Breast epithelium (tissue), 4 donors: ENCODE measurements at regions not wholly inside any gene's neighbourhood (a gene's known extent, or its start where the extent isn't known, plus 50 kb on each side); places are given as distances from the start of the nearest gene placed in this dataset.

Experiments
- DNase-seq, 2 donors: peaks; one replicate each; pipeline ENCODE4 v3.0.0-alpha.2; 2019; ENCODE audit warnings: low spot score in 2 of 2
- H3K27ac ChIP-seq, 2 donors: fragments of 200-600 bp; sonication (generic) in 1 of 2; one replicate each; pipeline ENCODE4 v1.5.1; 2016 to 2019; ENCODE audit warnings: mild to moderate bottlenecking in 1 of 2
- H3K27me3 ChIP-seq, 2 donors: fragments of 200-600 bp; sonication (generic) in 1 of 2; one replicate each; pipeline versions ENCODE4 v1.5.1 to v1.6.0; 2017 to 2019; ENCODE audit warnings: control low read depth in 1 of 2, mild to moderate bottlenecking in 1 of 2
- H3K36me3 ChIP-seq: fragments of 200-600 bp; one replicate; pipeline ENCODE4 v1.5.1; 2019
- H3K4me1 ChIP-seq, 2 donors: fragments of 200-600 bp; sonication (generic); one replicate each; pipeline ENCODE4 v1.5.1; 2016 to 2019; ENCODE audit warnings: control low read depth in 1 of 2
- H3K4me3 ChIP-seq, 3 donors: fragments of 200-600 bp; sonication (generic); 1 replicate in 2 of 3; 2 replicates in 1 of 3; pipeline ENCODE4 v1.5.1; 2016 to 2019; ENCODE audit warnings: mild to moderate bottlenecking in 3 of 3, moderate library complexity in 2 of 3
- H3K9me3 ChIP-seq, 2 donors: fragments of 200-600 bp; sonication (generic) in 1 of 2; one replicate each; pipeline ENCODE4 v1.5.1; 2016 to 2019; ENCODE audit warnings: control low read depth in 1 of 2
- POLR2A ChIP-seq: fragments of 450-650 bp; IDR thresholded peaks from one replicate; pipeline ENCODE4 v1.6.1; 2016; ENCODE audit warnings: antibody characterized with exemption, mild to moderate bottlenecking, moderate library complexity
- POLR2AphosphoS5 ChIP-seq, 3 donors: sonication (generic); formaldehyde crosslinking; IDR thresholded peaks; one replicate each; pipeline ENCODE4 v1.6.1; 2017; ENCODE audit warnings: antibody characterized with exemption in 3 of 3
- intact Hi-C: fragments of 100-400 bp; cut with DNase I; formaldehyde crosslinking; loops from one replicate; pipeline ENCODE4 v1.15.1; 2023; ENCODE audit warnings: low total_unique reads
- TF ChIP-seq, protein P1 (sequence below), 3 donors: fragments of 450-650 bp; IDR thresholded peaks; one replicate each; pipeline ENCODE4 v1.5.1; 2016 to 2017; ENCODE audit warnings: antibody characterized with exemption in 3 of 3, mild to moderate bottlenecking in 3 of 3, moderate library complexity in 3 of 3

DNA sequence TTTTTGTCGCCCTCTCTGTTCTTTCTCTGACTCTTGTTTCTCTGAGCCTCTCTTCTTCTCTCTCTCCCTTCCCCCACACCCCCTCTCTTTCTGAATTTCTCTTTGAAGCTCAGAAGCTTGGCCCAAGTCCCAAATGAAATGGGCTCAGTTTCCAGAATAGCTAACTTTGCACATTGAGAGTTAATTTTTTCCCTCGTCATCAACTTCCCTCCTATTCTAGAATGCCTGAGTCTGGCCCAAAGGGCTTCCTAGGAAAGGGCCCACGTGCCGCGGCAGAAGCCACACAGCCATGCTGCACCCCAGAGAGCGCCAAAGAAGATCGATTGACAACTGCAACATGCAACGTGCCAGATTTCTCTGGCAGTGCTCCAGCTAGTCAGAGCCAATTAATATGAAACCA, 588.8 kb upstream of the KLF4 start:
- Histone ChIP-seq H3K27ac (no peak overlapping the region), H3K36me3 (no peaks in the 10 kb centered on the region), H3K4me1 (no peaks in the 10 kb centered on the region), H3K27me3 (no peaks in the 10 kb centered on the region), H3K9me3 (no peaks in the 10 kb centered on the region), H3K4me3 (no peak overlapping the region)
- DNase-seq, result no peak
- intact Hi-C loops, result no loop called here
- TF ChIP-seq POLR2AphosphoS5 (IDR thresholded peaks at IDR 0.05), result no peak
- TF ChIP-seq POLR2A, result no peak
- TF ChIP-seq, protein P1, sequence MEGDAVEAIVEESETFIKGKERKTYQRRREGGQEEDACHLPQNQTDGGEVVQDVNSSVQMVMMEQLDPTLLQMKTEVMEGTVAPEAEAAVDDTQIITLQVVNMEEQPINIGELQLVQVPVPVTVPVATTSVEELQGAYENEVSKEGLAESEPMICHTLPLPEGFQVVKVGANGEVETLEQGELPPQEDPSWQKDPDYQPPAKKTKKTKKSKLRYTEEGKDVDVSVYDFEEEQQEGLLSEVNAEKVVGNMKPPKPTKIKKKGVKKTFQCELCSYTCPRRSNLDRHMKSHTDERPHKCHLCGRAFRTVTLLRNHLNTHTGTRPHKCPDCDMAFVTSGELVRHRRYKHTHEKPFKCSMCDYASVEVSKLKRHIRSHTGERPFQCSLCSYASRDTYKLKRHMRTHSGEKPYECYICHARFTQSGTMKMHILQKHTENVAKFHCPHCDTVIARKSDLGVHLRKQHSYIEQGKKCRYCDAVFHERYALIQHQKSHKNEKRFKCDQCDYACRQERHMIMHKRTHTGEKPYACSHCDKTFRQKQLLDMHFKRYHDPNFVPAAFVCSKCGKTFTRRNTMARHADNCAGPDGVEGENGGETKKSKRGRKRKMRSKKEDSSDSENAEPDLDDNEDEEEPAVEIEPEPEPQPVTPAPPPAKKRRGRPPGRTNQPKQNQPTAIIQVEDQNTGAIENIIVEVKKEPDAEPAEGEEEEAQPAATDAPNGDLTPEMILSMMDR (IDR thresholded peaks at IDR 0.05), result no peak

DNA sequence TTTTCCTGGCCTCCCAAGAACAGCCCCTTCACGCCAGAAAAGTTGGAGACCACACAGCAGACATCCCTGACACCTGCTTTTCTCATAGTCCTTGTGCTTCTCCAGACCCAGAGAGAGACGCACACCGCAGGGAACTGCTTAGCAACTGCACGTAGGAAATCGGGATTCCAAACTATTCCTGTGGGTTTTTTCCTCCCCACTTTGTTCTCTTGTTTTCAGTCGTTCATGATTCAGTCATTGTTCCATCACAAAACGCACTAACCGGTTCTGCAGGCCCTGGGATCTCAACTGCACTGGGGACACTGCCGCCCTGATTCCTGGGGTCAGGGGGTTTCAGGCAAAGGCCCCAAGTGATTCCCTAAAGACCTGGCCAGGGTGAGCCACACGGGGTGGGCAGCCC, 588.0 kb upstream of the KLF4 start:
- H3K27ac ChIP-seq, result no peak overlapping the region
- H3K36me3 ChIP-seq, result no peaks in the 10 kb centered on the region
- H3K27me3 ChIP-seq, result no peaks in the 10 kb centered on the region
- no peak for DNase-seq
- intact Hi-C loops, result no loop called here
- TF ChIP-seq POLR2AphosphoS5 (IDR thresholded peaks at IDR 0.05) (no peak), POLR2A (no peak)
- TF ChIP-seq, protein P1 (IDR thresholded peaks at IDR 0.05), result no peak
- H3K4me3 ChIP-seq, result no peak overlapping the region
- H3K9me3 ChIP-seq, result no peaks in the 10 kb centered on the region
- H3K4me1 ChIP-seq, result no peaks in the 10 kb centered on the region

- Histone ChIP-seq H3K27me3 (no peaks in the 10 kb centered on the region), H3K27ac (no peak overlapping the region), H3K4me1 (no peaks in the 10 kb centered on the region), H3K9me3 (no peaks in the 10 kb centered on the region), H3K4me3 (no peak overlapping the region), H3K36me3 (no peaks in the 10 kb centered on the region)
- intact Hi-C loops, result no loop called here
- DNase-seq, result no peak
- no peak for TF ChIP-seq POLR2A
These were observed 585.3 kb upstream of the KLF4 start for GRCh38 chr9:108074900-108075299.

DNA sequence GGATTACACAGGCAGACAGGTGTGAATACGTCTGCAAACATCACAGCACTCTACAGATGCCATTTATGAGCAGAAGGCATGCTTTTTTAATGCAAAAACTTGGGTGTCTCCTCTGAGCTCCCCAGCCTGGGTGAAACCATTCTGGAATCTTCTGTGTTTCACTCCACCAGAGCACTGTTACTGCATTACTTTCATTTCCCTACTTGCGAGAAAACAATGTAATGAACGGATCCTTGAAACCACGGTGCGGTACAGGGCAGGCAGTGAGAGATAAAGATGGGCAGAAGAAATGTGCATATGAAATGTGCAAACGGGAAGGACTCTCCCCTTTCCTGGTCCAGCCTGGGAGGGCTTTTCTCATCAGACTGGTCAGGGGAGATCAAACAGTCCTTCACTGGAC, 584.3 kb upstream of the KLF4 start:
- no peaks in the 10 kb centered on the region for H3K27me3 ChIP-seq
- no peaks in the 10 kb centered on the region for H3K4me1 ChIP-seq
- H3K9me3 ChIP-seq, result no peaks in the 10 kb centered on the region
- DNase-seq, result no peak
- no peaks in the 10 kb centered on the region for H3K36me3 ChIP-seq
- intact Hi-C loops, result no loop called here
- no peak overlapping the region for H3K27ac ChIP-seq
- TF ChIP-seq POLR2AphosphoS5 (IDR thresholded peaks at IDR 0.05) (no peak), POLR2A (no peak)
- TF ChIP-seq, protein P1 (IDR thresholded peaks at IDR 0.05), result no peak
- H3K4me3 ChIP-seq, result no peak overlapping the region

GRCh38 chr9:108072740-108073139, 583.2 kb upstream of the KLF4 start:
- intact Hi-C loops, result no loop called here
- Histone ChIP-seq H3K36me3 (no peaks in the 10 kb centered on the region), H3K4me3 (no peak overlapping the region), H3K9me3 (no peaks in the 10 kb centered on the region), H3K27me3 (no peaks in the 10 kb centered on the region), H3K27ac (no peak overlapping the region), H3K4me1 (no peaks in the 10 kb centered on the region)
- TF ChIP-seq POLR2A (no peak), POLR2AphosphoS5 (IDR thresholded peaks at IDR 0.05) (no peak)
- TF ChIP-seq, protein P1 (IDR thresholded peaks at IDR 0.05), result no peak
- DNase-seq, result no peak

GRCh38 chr9:108070861-108071260, 581.3 kb upstream of the KLF4 start:
- Histone ChIP-seq H3K27ac (no peak overlapping the region), H3K4me3 (no peak overlapping the region), H3K9me3 (no peaks in the 10 kb centered on the region), H3K27me3 (no peaks in the 10 kb centered on the region), H3K36me3 (no peaks in the 10 kb centered on the region), H3K4me1 (no peaks in the 10 kb centered on the region)
- DNase-seq, result no peak
- intact Hi-C loops, result no loop called here
- no peak for TF ChIP-seq POLR2AphosphoS5 (IDR thresholded peaks at IDR 0.05)
- no peak for TF ChIP-seq POLR2A
- TF ChIP-seq, protein P1 (IDR thresholded peaks at IDR 0.05), result no peak
